ENCODE measurements at regions not wholly inside any gene's neighbourhood (a gene's known extent, or its start where the extent isn't known, plus 50 kb on each side); places are given as distances from the start of the nearest gene placed in this dataset.

DNA sequence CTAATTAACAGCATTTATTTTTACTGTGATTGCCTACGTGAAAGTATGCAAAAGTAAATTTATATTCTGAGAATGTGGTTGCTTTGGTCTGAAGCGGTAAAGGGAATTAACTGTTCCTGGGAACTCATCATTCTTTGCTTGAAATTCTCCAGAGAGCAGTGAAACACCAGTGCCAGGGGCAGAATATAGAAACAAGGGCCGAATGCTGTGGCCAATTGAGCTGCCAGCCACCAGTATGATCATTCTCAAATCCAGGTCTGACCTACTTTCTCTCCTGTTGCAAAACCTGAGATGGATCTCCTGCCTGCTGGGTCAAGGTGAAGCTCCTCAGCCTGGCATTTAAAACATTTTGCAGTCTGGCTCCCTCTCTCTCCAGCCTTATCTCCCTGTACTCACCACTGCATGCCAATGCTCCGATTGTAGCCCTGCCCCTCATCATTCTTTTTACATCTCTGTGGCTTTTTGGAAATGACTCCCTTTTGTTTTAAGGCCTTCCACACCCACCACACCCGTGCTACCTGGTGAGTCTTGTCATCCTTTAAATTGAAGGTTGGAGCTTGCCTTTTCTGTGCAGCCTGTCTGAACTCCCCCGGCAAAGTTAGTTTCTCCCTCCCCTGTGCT lies 94.5 kb upstream of the TMEM178A start:
- TF ChIP-seq, protein P1, sequence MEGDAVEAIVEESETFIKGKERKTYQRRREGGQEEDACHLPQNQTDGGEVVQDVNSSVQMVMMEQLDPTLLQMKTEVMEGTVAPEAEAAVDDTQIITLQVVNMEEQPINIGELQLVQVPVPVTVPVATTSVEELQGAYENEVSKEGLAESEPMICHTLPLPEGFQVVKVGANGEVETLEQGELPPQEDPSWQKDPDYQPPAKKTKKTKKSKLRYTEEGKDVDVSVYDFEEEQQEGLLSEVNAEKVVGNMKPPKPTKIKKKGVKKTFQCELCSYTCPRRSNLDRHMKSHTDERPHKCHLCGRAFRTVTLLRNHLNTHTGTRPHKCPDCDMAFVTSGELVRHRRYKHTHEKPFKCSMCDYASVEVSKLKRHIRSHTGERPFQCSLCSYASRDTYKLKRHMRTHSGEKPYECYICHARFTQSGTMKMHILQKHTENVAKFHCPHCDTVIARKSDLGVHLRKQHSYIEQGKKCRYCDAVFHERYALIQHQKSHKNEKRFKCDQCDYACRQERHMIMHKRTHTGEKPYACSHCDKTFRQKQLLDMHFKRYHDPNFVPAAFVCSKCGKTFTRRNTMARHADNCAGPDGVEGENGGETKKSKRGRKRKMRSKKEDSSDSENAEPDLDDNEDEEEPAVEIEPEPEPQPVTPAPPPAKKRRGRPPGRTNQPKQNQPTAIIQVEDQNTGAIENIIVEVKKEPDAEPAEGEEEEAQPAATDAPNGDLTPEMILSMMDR (IDR thresholded peaks at IDR 0.05): no peak
- TF ChIP-seq POLR2AphosphoS5 (IDR thresholded peaks at IDR 0.05; ENCODE audit: low read depth, low read length) (no peak), TCF7L2 (IDR thresholded peaks at IDR 0.05; ENCODE audit: low read depth, low read length) (no peak)
- TF ChIP-seq, protein P2, sequence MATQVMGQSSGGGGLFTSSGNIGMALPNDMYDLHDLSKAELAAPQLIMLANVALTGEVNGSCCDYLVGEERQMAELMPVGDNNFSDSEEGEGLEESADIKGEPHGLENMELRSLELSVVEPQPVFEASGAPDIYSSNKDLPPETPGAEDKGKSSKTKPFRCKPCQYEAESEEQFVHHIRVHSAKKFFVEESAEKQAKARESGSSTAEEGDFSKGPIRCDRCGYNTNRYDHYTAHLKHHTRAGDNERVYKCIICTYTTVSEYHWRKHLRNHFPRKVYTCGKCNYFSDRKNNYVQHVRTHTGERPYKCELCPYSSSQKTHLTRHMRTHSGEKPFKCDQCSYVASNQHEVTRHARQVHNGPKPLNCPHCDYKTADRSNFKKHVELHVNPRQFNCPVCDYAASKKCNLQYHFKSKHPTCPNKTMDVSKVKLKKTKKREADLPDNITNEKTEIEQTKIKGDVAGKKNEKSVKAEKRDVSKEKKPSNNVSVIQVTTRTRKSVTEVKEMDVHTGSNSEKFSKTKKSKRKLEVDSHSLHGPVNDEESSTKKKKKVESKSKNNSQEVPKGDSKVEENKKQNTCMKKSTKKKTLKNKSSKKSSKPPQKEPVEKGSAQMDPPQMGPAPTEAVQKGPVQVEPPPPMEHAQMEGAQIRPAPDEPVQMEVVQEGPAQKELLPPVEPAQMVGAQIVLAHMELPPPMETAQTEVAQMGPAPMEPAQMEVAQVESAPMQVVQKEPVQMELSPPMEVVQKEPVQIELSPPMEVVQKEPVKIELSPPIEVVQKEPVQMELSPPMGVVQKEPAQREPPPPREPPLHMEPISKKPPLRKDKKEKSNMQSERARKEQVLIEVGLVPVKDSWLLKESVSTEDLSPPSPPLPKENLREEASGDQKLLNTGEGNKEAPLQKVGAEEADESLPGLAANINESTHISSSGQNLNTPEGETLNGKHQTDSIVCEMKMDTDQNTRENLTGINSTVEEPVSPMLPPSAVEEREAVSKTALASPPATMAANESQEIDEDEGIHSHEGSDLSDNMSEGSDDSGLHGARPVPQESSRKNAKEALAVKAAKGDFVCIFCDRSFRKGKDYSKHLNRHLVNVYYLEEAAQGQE (IDR thresholded peaks at IDR 0.05; ENCODE audit: insufficient read depth in 1 of 2, low read depth in 2 of 2, low read length in 1 of 2): no peak
- Histone ChIP-seq H3K27me3 (ENCODE audit: control insufficient read depth, insufficient read depth, low read length) (no peaks in the 10 kb centered on the region), H3K36me3 (ENCODE audit: control insufficient read depth, insufficient read depth, low read length) (no peaks in the 10 kb centered on the region), H3K4me1 (ENCODE audit: control insufficient read depth, insufficient read depth, low read length) (no peaks in the 10 kb centered on the region), H3K27ac (ENCODE audit: low read length) (no peak overlapping the region), H3K4me3 (ENCODE audit: low read depth in 2 of 2, low read length in 2 of 2) (no peak overlapping the region), H3K9me3 (ENCODE audit: control insufficient read depth, insufficient read depth, low read depth, low read length) (no peaks in the 10 kb centered on the region)
- ChIA-PET CTCF (no interaction called here), POLR2A (no interaction called here)
- no TSS peak for BruUV-seq (replicated peaks)
- no peak for DNase-seq (ENCODE audit: low read depth, low spot score)
- intact Hi-C loops (cut with micrococcal nuclease; ENCODE audit: unreplicated experiment): no loop called here
- no peak for ATAC-seq
- in situ Hi-C loops (cut with HindIII; ENCODE audit: low pct_unique_long_range_greater_than_20kb, low sequenced_read_pairs): no loop called here

DNA sequence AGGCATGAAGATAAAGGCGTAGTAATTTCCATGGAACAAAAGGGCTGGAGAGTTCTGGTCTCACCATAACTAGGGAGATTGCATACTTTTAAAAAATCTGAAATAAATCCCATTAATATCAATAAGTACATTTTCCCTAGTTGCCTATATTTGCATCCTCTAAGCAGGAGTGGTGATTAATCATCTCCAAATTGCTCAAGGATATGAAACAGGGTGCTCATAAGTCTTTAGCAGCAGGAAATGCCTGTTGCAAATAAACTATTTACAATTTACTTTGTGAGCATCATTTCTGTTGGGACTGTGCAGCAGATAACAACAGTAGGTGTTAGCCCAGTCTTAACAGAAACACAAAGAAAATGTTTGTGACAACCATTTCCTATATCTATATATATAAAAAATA lies 92.4 kb upstream of the TMEM178A start:
- no peaks in the 10 kb centered on the region for H3K27me3 ChIP-seq (ENCODE audit: control insufficient read depth, insufficient read depth, low read length)
- in situ Hi-C loops (cut with HindIII; ENCODE audit: low pct_unique_long_range_greater_than_20kb, low sequenced_read_pairs): no loop called here

More for the DNA sequence above, 92.4 kb upstream of the TMEM178A start:
- intact Hi-C loops (cut with micrococcal nuclease; ENCODE audit: unreplicated experiment): no loop called here
- no peaks in the 10 kb centered on the region for H3K36me3 ChIP-seq (ENCODE audit: control insufficient read depth, insufficient read depth, low read length)
- H3K4me1 ChIP-seq (ENCODE audit: control insufficient read depth, insufficient read depth, low read length): no peaks in the 10 kb centered on the region
- BruUV-seq (replicated peaks): no TSS peak
- no peak overlapping the region for H3K4me3 ChIP-seq (ENCODE audit: low read depth in 2 of 2, low read length in 2 of 2)
- TF ChIP-seq SIN3A (IDR thresholded peaks at IDR 0.05; ENCODE audit: borderline replicate concordance, insufficient read depth, low read depth, low read length): no peak
- TF ChIP-seq POLR2AphosphoS5 (IDR thresholded peaks at IDR 0.05; ENCODE audit: low read depth, low read length): no peak
- TF ChIP-seq, protein P1 (IDR thresholded peaks at IDR 0.05): no peak
- TF ChIP-seq, protein P2 (IDR thresholded peaks at IDR 0.05; ENCODE audit: insufficient read depth in 1 of 2, low read depth in 2 of 2, low read length in 1 of 2): no peak
- no peak for TF ChIP-seq TCF7L2 (IDR thresholded peaks at IDR 0.05; ENCODE audit: low read depth, low read length)
- ChIA-PET CTCF (no interaction called here), POLR2A (no interaction called here)
- ATAC-seq (no peak), DNase-seq (ENCODE audit: low read depth, low spot score) (no peak)
- H3K9me3 ChIP-seq (ENCODE audit: control insufficient read depth, insufficient read depth, low read depth, low read length): no peaks in the 10 kb centered on the region
- H3K27ac ChIP-seq (ENCODE audit: low read length): no peak overlapping the region

Measured in Panc1 (cell line).